ENCODE measurements at regions not wholly inside any gene's neighbourhood (a gene's known extent, or its start where the extent isn't known, plus 50 kb on each side); places are given as distances from the start of the nearest gene placed in this dataset.

DNA sequence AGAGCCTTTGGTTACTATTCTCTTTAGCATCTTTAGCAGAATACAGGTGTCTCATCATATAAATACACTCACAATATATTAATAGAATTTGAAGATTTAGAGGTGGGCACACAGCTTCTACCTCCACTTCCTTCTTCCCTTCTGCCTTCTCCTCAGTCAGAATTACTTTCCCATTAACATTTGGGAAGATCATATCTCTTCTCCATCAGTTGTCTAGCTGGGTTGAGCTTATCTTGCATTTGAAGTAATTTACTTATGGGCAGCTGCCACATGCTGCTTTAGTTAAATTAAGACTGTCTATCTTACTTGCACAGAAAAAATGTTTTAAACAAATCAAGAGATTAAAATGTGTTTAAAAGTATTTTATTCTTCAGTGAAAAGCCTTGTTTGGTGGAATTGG lies 110.1 kb upstream of the ASIC2 start:
- no peak for FAIRE-seq
- DNase-seq (ENCODE audit: low spot score) = no peak

DNA sequence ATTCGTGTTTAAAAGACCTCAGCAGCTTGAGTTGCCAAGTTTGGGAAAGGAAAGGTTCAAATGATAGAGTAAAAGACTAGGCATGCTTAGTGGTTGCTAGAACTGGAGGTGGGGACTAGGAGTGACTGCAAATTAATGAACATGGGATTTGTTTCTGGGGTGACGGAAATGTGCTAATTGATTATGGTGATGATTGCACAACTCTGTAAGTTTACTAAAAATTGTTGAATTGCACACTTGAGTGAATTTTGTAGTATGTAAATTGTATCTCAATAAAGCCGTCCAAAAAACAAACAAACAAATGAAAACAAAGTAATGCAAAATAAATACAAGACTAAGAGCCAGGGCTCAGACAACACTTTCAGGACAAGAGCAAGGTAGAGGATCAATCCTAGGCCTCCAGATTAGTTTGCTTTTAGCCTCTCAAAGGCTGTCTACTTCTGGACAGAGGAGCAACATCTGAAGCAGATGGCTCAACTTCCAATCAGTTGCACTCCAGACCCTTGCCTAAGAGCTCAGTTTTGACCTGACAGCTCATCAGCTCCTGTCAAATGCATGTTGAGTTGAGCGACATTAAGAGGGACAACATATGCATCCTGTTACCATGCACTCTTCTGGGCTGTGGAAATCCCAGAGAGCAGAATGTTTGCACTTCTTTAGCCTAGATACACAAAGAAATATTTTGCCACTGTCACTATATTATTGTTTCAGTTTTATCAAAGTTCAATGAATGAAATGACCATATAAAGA lies 111.2 kb upstream of the ASIC2 start:
- FAIRE-seq (no peak), DNase-seq (ENCODE audit: low spot score) (no peak)

DNA sequence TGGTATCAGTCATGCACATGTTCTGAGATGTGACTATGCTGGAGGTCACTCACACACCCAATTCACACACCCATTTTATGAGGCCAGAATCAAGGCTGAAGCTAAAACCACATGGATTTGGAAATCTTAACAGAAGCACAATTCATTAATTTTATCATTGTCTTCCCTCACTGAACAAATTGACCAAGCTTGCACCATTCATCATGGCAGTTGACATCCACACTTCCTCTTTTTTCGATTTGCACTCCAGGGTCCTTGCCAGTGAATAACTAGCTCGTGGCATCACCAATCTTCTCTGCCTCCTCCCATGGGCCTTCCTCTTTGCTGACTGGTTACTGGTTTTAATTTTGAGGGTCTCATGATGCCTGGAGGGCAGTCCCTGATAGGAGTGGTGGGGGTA lies 123.0 kb upstream of the ASIC2 start:
- FAIRE-seq = no peak
- no peak for DNase-seq (ENCODE audit: low spot score)

GRCh38 chr17:33421933-33422332 lies 128.8 kb upstream of the ASIC2 start:
- FAIRE-seq = no peak
- DNase-seq (ENCODE audit: low spot score) = no peak

DNA sequence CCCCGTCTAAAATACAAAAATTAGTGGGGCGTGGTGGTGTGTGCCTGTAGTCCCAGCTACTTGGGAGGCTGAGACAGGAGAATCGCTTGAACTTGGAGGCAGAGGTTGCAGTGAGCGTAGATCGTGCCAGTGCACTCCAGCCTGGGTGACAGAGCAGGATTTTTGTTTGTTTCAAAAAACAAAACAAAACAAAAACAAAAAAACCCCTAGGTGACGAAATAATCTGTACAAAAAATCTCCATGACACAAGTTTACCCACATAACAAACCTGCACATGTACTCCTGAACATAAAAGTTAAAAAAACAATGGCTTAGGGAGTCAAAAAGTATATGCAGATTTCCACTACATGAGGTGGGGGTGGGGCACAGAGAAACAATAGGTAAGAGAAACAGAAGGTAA lies 140.5 kb upstream of the ASIC2 start:
- FAIRE-seq (no peak), DNase-seq (ENCODE audit: low spot score) (no peak)

GRCh38 chr17:33434841-33435240 lies 141.7 kb upstream of the ASIC2 start:
- no peak for FAIRE-seq
- DNase-seq (ENCODE audit: low spot score) = no peak

- FAIRE-seq (no peak), DNase-seq (ENCODE audit: low spot score) (no peak)
Observed at GRCh38 chr17:33435721-33436301, 142.7 kb upstream of the ASIC2 start.

DNA sequence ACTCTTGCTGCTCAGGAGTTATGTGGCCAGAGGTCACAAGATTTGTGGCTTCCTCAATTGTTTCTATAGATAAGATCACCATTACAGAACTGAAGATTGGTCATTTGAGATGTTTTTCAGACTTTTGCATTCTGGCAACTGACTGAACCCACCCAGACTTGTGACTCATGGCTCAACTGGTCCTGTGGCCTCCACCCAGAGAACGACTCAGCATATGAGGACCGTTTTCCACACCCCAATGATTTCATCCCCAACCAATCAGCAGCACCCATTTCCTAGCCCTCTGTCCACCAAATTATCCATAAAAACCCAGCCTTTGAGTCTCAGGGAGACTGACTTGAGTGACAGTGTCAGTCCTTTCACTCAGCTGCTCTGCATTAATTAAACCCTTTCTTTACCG lies 143.2 kb upstream of the ASIC2 start:
- FAIRE-seq = no peak
- DNase-seq (ENCODE audit: low spot score) = no peak

DNA sequence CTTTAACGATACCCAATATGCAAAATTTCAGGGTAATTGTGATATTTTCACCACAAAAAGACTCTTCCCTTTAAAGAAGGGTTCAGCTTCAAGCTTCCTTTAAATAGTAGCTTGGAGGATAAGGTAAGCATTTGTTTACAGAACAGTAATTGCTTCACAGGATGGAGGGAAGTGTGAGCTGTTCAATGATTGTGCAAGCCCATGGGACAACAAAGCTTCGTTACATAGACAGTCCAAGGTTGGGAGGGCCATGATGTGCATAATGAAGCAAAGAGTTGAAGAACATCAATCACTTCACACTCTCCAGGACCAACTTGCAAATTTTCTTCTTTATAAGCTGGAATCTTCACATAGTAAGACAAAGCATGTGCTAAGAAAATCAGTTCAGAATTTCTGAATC lies 145.0 kb upstream of the ASIC2 start:
- no peak for FAIRE-seq
- no peak for DNase-seq (ENCODE audit: low spot score)

DNA sequence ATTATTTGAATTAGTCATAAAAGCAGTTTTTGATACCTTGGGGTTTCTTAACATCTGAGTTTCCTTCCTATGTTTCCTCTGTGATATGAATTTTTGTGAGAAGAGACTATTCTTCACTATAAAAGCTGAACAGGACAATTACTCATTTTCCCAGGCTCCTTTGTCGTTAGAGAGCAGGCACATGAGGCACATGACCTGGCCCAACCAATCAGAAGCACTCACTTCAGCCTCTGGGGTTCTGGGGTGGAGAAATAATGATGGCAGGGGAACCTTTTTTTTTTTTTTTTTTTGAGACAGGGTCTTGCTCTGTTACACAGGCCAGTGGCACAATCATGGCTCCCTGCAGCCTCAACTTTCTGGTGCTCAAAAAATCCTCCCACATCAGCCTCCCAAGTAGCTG lies 145.5 kb upstream of the ASIC2 start:
- FAIRE-seq (no peak), DNase-seq (ENCODE audit: low spot score) (no peak)

GRCh38 chr17:33442320-33442719 lies 149.2 kb upstream of the ASIC2 start:
- no peak for FAIRE-seq
- DNase-seq (ENCODE audit: low spot score) = no peak

DNA sequence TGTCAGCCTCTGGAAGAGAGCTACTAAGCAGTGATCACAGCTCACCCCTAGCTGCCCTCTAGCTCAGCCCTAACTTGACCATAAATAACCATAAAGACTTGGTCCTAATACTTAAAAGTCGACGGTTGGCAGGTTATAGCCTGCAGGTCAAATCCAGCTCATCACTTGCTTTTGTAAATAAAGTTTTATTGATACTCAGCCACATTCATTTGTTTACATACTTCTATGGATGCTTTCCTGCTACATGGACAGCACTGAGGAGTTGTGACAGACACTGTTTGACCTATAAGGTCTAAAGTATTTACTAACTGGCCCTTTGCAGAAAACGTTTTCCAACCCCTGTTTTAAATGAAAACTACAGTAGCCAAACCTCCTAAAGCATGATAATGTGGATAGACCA lies 151.6 kb upstream of the ASIC2 start:
- FAIRE-seq (no peak), DNase-seq (ENCODE audit: low spot score) (no peak)

DNA sequence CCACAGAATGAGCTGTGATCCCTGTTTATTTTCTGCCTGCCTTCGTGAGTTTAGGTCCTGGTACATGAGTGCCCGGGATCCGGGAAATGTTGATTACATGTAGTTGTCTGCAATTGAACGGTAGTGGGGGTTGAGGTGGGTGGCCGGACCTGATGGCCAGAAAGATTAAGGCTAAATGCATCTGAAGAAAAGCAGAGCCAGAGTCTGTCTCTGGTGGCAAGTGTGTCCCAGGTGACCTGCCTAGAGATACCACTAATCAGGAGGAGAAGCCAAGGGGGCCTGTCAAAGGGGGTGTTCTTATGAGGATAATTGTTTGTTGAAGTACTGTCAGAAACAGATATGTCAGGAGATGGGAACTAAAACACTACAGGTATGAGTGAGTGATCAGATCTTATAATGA lies 154.0 kb upstream of the ASIC2 start:
- DNase-seq (ENCODE audit: low spot score) (no peak), FAIRE-seq (no peak)

DNA sequence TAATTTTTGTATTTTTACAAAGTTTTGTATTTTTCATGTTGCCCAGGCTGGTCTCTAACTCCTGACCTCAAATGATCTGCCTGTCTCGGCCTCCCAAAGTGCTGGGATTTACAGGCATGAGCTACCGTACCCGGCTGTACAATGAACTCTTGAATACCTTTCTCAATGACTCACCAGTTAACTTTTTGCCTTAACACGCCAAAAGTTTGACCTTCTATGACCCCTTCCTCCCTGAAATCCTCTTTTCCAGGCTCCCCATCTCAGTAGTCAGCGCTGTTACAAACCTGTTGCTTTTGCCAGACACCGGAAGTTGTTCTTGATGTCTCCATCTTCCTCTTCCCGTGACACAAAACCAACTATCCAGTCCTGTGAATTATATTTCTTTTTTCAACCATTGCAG lies 158.1 kb upstream of the ASIC2 start:
- FAIRE-seq (no peak), DNase-seq (ENCODE audit: low spot score) (peak; percentile 37)

DNA sequence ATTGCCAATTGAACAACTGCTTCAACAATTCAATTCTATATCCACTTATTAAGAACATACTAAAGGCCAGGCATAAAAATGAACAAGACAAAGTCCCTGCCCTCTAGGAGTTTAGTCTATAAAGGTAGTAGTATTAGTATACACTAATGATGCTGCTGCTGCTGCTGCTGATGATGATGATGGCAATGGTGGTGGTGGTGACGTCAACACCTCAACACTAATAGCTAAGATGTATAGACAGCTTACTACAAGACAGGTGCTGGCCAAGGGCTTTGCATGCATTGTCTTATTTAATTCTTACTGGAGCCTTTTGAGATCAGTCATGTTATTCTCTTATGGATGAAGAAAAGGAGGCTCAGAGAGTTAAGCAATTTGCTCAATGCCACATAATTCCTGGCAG lies 164.4 kb upstream of the ASIC2 start:
- FAIRE-seq (no peak), DNase-seq (ENCODE audit: low spot score) (no peak)

DNA sequence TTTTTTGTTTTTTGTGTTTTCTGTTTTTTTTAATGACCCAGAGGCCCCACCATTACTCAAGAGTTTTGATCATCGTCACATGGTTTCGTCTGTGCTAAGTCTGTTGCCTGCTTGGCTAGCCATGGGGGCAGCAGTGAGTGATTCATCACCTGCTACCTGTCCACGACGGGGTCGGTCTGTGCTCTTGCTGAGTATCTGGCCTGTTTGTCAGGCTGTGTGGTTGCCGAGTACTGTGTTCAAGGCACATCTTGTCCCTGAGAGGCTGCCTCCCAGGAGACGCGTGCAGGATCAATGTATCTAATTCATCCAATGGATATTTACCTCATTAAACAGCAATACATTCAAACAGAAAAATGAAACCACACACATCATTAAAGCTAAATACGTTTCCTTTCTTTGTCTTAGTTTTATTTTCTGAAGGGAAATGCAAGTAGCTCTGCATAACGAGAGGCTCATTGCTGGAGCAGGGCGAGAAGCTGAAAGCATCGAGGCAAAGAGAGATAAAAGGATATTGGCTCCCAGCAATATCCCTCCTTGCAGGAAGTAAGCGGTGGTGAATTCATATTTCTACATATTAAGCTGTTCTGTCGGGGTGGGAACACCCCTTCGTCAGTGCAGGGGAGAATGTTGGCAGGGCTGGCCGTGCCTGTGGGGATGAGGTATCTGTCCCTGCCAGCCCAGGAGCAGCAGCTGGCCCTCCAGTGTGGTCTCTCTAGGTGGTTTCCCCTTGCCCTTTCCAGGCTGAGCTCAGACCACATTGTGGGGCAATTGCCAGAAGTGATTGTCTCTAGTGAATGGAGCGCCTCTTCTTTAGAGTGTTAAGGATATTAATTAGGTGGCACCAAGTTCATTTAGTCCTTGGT lies 166.2 kb upstream of the ASIC2 start:
- DNase-seq (ENCODE audit: low spot score) = peak; percentile 24
- FAIRE-seq = peak; percentile 20

- DNase-seq (ENCODE audit: low spot score) (peak; percentile 18), FAIRE-seq (no peak)
Observed at GRCh38 chr17:33460781-33461450, 167.8 kb upstream of the ASIC2 start.

DNA sequence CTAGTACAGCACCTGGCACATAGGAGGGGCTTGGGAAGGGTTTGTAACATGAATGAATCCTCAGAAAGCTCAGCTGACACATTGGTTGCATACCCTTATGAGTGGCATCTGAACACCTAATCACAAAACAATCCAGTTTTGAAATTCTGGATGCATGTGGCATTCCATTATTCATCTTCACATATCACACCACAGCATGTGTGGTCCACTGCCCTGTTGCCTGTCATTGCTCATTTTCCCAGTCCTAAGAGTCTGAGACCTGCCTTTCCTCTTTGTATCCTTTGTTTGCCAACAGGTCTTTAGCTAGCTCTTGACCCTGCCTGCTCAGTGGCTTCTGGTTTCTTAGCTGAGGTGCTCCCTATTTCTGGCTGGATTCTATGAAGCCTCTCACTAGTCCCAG lies 170.8 kb upstream of the ASIC2 start:
- FAIRE-seq = no peak

DNA sequence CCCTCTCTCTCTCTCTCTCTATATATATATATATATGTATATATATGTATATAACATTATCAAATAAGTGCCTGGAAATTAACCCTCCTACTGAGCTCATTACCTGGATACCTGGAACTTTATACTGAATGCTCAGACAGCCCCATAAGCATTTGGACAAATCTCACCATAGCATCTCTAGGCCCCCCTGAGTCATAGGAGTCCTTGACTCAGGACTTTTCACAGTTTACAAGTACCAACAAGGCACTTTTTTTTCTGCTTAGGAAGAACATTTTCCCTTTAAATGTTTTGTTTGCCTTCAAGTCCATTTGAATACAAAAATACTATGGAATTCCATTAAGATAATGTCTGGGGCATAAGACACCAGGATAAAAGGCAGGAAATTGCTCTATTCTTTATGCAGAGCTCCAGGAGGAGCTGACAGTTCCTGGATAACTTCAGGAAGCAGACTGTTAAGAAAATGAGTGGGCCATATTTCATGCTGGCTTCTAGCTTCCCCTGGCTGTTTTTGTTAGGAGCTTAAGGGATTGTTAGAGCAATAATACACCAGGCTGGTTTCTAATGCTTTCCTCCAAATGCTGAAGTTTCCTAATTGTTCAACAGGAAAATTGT lies 171.7 kb upstream of the ASIC2 start:
- DNase-seq (ENCODE audit: low spot score) (no peak), FAIRE-seq (no peak)

More for the DNA sequence above, 170.8 kb upstream of the ASIC2 start:
- peak; percentile 54 for DNase-seq (ENCODE audit: low spot score)

GRCh38 chr17:33469421-33469820 lies 176.3 kb upstream of the ASIC2 start:
- DNase-seq (ENCODE audit: low spot score) (no peak), FAIRE-seq (no peak)

GRCh38 chr17:33469911-33470310 lies 176.8 kb upstream of the ASIC2 start:
- FAIRE-seq = no peak
- DNase-seq (ENCODE audit: low spot score) = peak; percentile 69

Data from urothelium cell line (cell line).